GM23248 (cell line): ENCODE measurements at regions not wholly inside any gene's neighbourhood (a gene's known extent, or its start where the extent isn't known, plus 50 kb on each side); places are given as distances from the start of the nearest gene placed in this dataset.

Experiments
- EZH2 ChIP-seq: fragments of 200-600 bp; sonication (generic); IDR thresholded peaks from 2 replicates; pipeline ENCODE4 v1.6.1; 2018; ENCODE audit warnings: antibody characterized with exemption, mild to moderate bottlenecking; ENCODE audit not compliant: insufficient read depth, poor library complexity, severe bottlenecking
- EZH2phosphoT487 ChIP-seq: fragments of 200-600 bp; sonication (generic); IDR thresholded peaks from 2 replicates; pipeline ENCODE4 v1.6.1; 2018; ENCODE audit warnings: antibody characterized with exemption, moderate library complexity, mild to moderate bottlenecking, low read depth; ENCODE audit not compliant: insufficient read depth

GRCh38 chr7:131057015-131057793 is 270.5 kb upstream of the MKLN1 start:
- no peak for TF ChIP-seq EZH2phosphoT487
- TF ChIP-seq EZH2, result no peak
